GM19193 (cell line): ENCODE measurements at regions not wholly inside any gene's neighbourhood (a gene's known extent, or its start where the extent isn't known, plus 50 kb on each side); places are given as distances from the start of the nearest gene placed in this dataset.

Experiments
- POLR2A ChIP-seq: IDR thresholded peaks from 4 replicates; pipeline ENCODE4 v1.6.1; 2011; ENCODE audit not compliant: insufficient read depth, insufficient read length; ENCODE audit errors: extremely low read depth

GRCh38 chr14:22251090-22251489, 337.9 kb downstream of the DAD1 start:
- TF ChIP-seq POLR2A: no peak

- no peak for TF ChIP-seq POLR2A
Observed at GRCh38 chr14:22249770-22250169, 339.3 kb downstream of the DAD1 start.

GRCh38 chr14:22243971-22244581, 344.9 kb downstream of the DAD1 start:
- TF ChIP-seq POLR2A: no peak

DNA sequence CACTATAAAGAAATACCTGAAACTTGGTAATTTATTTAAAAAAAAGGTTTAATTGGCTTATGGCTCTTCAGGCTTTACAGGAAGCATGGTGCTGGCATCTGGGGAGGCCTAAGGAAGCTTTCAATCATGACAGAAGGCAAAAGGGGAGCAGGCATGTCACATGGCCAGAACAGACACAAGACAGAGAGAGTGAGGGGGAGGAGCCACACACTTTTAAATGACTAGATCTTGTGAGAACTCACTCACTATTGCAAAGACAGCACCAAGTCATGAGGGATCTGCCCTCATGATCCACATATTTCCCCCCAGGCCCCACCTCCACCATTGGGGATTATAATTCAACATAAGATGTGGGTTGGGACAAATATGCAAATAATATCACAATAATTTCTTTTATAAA, 355.6 kb downstream of the DAD1 start:
- TF ChIP-seq POLR2A: no peak

DNA sequence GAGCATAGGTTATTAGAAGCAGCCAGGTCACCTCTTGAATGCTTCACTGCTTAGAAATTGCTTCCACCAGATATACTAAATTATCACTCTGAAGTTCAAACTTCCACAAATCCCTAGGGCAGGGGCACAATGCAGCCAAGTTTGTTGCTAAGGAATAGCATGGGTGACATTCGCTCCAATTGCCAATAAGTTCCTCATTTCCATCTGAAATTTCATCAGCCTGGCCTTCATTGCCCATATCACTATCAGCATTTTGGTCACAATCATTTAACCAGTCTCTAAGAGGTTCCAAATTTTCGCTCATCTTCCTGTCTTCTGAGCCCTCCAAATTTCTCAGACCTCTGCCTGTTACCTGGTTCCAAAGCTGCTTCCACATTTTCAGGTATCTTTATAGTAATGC, 356.1 kb downstream of the DAD1 start:
- TF ChIP-seq POLR2A: no peak

- TF ChIP-seq POLR2A: no peak
Observed at GRCh38 chr14:22232486-22232885, 356.5 kb downstream of the DAD1 start.

GRCh38 chr14:22231018-22231417, 358.0 kb downstream of the DAD1 start:
- no peak for TF ChIP-seq POLR2A

DNA sequence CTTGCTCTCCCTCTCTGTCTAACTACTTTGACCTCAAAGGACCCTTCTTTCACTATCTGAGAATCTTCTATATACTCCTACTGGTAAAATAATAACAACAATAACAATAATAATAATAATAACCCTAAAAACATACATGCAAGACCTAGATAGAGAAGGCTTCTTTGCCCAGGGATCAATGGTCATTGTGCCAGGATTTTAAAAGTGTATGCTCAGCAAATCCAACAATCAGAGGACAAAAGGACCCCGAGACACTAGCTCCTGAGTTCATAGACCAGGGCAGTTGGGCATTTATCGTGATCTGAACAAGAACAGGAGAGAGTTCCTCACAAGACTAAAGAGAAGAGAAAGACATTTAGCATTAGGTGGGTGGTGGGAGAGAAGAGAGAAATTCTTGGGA, 358.5 kb downstream of the DAD1 start:
- no peak for TF ChIP-seq POLR2A

- no peak for TF ChIP-seq POLR2A
Observed at GRCh38 chr14:22227084-22227483, 361.9 kb downstream of the DAD1 start.

DNA sequence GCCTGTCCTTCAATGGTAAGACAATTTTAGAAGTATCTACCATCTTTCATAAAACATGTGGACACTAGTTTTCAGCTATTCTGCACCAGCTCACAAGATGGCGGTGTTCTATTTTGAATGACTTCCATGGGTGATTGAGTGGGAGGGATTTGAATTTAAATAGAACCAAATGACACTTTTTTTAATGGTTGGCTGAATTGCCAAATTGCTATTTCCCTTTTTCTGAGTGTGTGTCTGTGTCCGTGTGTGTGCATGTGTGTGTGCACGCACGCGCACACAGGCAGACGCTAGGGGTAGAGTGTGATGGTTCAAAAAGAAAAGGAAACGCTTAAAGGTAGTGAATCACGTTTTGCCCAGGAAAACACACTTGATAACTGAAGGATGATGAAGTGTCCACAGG, 362.6 kb downstream of the DAD1 start:
- no peak for TF ChIP-seq POLR2A

DNA sequence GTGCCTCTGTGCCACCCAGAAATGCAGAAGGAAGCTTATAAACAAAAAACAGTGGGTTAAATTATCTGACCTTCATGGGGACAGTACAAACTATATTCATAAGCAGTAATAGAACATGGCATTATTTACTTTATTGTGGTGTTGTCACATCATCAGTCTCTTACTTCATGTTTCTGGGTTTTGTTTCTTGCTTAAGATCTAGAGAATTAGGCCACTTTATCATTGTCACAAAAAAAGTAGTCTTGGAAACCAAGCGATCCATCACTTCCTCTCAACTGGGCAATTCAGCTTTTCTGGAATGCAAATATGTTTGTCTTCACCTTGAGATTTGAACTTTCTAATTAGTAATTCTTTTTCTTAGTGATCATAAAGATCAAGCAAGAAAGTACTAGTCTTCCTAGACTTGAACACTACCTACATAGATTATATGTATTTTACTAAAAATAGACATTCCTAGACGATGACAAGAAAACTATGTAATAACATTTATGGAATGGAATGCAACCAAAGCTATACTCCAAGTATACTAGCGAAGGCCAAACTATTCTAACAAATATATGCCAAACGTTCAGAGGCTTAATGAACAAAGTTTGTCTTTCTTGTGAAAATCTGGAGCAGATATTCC, 363.4 kb downstream of the DAD1 start:
- TF ChIP-seq POLR2A: no peak

GRCh38 chr14:22221508-22221907, 367.5 kb downstream of the DAD1 start:
- no peak for TF ChIP-seq POLR2A

GRCh38 chr14:22220427-22220826, 368.6 kb downstream of the DAD1 start:
- TF ChIP-seq POLR2A: no peak

DNA sequence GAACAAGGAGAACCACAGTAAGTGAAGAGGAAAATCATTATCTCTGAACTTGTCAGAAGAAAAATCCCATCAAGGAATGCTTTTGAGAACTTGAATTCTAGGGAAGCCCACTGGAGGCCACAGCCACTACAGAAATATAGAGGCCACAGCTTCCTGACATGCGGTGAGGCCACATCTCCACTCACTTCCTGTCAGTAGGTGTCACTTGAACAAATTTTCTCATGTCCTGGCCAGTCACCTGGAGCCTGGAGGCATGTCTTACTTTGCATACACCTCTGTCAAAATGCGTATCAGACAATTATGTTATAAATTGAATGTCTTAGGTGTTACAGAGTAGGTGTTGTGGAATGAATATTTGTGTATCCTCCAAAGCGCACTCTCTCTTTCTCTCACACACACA, 370.3 kb downstream of the DAD1 start:
- no peak for TF ChIP-seq POLR2A

- no peak for TF ChIP-seq POLR2A
Observed at GRCh38 chr14:22213120-22213519, 375.9 kb downstream of the DAD1 start.

GRCh38 chr14:22210906-22211305, 378.1 kb downstream of the DAD1 start:
- TF ChIP-seq POLR2A: no peak

- TF ChIP-seq POLR2A: no peak
Observed at GRCh38 chr14:22210026-22210425, 379.0 kb downstream of the DAD1 start.
